MM.1S (cell line): ENCODE measurements at regions not wholly inside any gene's neighbourhood (a gene's known extent, or its start where the extent isn't known, plus 50 kb on each side); places are given as distances from the start of the nearest gene placed in this dataset.

Experiments used
- EZH2 ChIP-seq: fragments of 300-600 bp; sonication (generic); optimal IDR thresholded peaks from 2 replicates; pipeline ENCODE3; 2017; ENCODE audit warnings: low read depth, mild to moderate bottlenecking, antibody characterized with exemption, low read length, mixed read lengths
- EZH2phosphoT487 ChIP-seq: fragments of 300-600 bp; sonication (generic); IDR thresholded peaks from 2 replicates; pipeline ENCODE4 v1.6.1; 2018; ENCODE audit warnings: antibody characterized with exemption, low read length

DNA sequence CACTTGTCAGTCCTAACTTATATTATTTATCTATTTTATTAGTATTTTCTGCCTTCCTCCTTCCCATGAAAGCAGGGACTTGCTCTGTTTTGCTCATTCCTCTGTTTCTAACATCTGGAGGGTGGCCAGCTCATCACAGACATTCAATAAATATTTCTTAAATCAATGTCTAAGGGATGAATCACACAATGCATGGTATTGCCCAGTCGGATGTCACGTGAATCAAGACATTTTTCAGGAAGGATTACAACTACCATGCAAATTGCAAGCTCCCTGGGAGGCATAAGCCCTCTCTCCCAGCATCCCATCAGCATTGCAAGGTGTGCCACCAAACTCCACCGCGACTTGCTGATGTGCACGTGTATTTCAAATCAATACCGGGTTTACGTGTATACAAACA, 146.6 kb upstream of the RNF32 start:
- no peak for TF ChIP-seq EZH2
- TF ChIP-seq EZH2phosphoT487 = no peak
